Activated gamma-delta T cell (primary cell): ENCODE measurements at regions not wholly inside any gene's neighbourhood (a gene's known extent, or its start where the extent isn't known, plus 50 kb on each side); places are given as distances from the start of the nearest gene placed in this dataset.
"Not testable (repeated sequence)": the region's sequence is repeated elsewhere in the genome, so short reads cannot be mapped to it uniquely, and the experiment has no call there.

Experiments
- DNase-seq: peaks from one replicate; lab custom pipeline; 2025; lab: John Stamatoyannopoulos, UW

- no peak for DNase-seq
Measured at GRCh38 chr4:158051401-158052235, 121.2 kb downstream of the GASK1B start.

GRCh38 chr4:158050942-158051341, 121.9 kb downstream of the GASK1B start:
- DNase-seq, result no peak

GRCh38 chr4:158046345-158046744, 126.5 kb downstream of the GASK1B start:
- no peak for DNase-seq

GRCh38 chr4:158043971-158044618, 128.7 kb downstream of the GASK1B start:
- no peak for DNase-seq

GRCh38 chr4:158042591-158043030, 130.2 kb downstream of the GASK1B start:
- DNase-seq, result no peak

GRCh38 chr4:158038718-158039117, 134.1 kb downstream of the GASK1B start:
- no peak for DNase-seq

- DNase-seq, result no peak
Measured at GRCh38 chr4:158036998-158037397, 135.8 kb downstream of the GASK1B start.

- DNase-seq, result no peak
Measured at GRCh38 chr4:158035662-158036195, 137.1 kb downstream of the GASK1B start.

- DNase-seq, result no peak
Measured at GRCh38 chr4:158033416-158034120, 139.3 kb downstream of the GASK1B start.

GRCh38 chr4:158032733-158033415, 140.0 kb downstream of the GASK1B start:
- DNase-seq, result no peak

GRCh38 chr4:158028381-158028780, 144.4 kb downstream of the GASK1B start:
- DNase-seq, result not testable (repeated sequence)

GRCh38 chr4:158025131-158025530, 147.7 kb downstream of the GASK1B start:
- no peak for DNase-seq

GRCh38 chr4:158020734-158021346, 152.0 kb downstream of the GASK1B start:
- DNase-seq, result no peak

GRCh38 chr4:158020176-158020575, 152.6 kb downstream of the GASK1B start:
- no peak for DNase-seq

GRCh38 chr4:158018831-158019230, 154.0 kb downstream of the GASK1B start:
- DNase-seq, result no peak

GRCh38 chr4:158018221-158018830, 154.5 kb downstream of the GASK1B start:
- no peak for DNase-seq

- no peak for DNase-seq
Measured at GRCh38 chr4:158016511-158016910, 156.3 kb downstream of the GASK1B start.

- DNase-seq, result no peak
Measured at GRCh38 chr4:158015241-158015640, 157.6 kb downstream of the GASK1B start.

- DNase-seq, result no peak
Measured at GRCh38 chr4:158013858-158014257, 159.0 kb downstream of the GASK1B start.

- no peak for DNase-seq
Measured at GRCh38 chr4:158010361-158010760, 162.5 kb downstream of the GASK1B start.
